ENCODE measurements at regions not wholly inside any gene's neighbourhood (a gene's known extent, or its start where the extent isn't known, plus 50 kb on each side); places are given as distances from the start of the nearest gene placed in this dataset.

- no peak for FAIRE-seq
- dilution Hi-C loops (cut with MboI; ENCODE audit: extremely low pct_ligation_motif_present, low sequenced_read_pairs), result no loop called here
Observed at GRCh38 chr6:37570482-37571133, 70.9 kb upstream of the CCDC167 start.

DNA sequence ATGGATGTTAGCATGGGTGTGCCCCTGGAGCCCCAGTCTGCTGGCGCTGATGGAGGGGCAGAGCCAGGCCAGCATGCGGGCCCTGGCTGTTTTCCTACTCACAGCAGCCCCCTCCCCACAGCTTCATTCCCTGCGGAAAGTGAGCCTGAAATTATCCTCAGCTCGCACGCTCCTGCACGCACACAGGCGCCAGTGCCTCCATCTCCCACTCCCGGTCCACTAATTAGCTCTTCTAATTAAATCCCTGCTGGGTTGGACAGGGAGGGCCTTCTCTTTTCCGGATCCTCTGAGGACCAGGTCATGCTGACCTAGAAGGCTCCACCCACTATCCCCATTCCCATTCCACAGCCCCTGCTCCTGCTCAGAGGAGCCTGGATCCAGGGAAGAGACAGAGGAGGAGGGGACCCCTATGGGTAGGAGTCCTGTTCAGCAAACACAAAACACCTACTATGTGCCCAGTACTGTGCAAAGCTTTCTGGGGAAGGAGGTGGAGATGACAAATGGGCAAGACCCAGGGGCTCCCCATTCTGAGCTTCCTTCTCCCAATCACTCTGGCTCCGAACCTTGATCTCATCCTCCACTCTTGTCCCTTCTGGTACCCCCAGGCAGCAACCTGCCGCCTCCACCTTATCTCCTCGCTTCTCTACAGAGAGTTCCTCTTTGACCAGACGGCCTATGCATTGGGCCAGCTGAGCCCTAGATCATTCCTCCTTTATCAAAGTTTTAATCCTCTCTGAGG lies 70.2 kb upstream of the CCDC167 start:
- Histone ChIP-seq H3K27me3 (ENCODE audit: control insufficient read depth, extremely low read depth, insufficient read depth, low read length) (peaks cover 20% of the 10 kb centered on the region), H2AFZ (ENCODE audit: control insufficient read depth, low read length) (no peak overlapping the region), H3K4me1 (ENCODE audit: control insufficient read depth, extremely low read depth, insufficient read depth, low read length) (no peaks in the 10 kb centered on the region), H3K79me2 (ENCODE audit: control insufficient read depth, insufficient read depth, low read length) (no peaks in the 10 kb centered on the region), H3K9me3 (ENCODE audit: control insufficient read depth, low read depth, low read length) (no peaks in the 10 kb centered on the region), H3K4me2 (ENCODE audit: control insufficient read depth, extremely low read depth, insufficient read depth, low read depth, low read length) (no peak overlapping the region), H3K27ac (ENCODE audit: control insufficient read depth, insufficient read depth, low read length) (no peak overlapping the region), H3K9me1 (ENCODE audit: control insufficient read depth, extremely low read depth, insufficient read depth, low read length) (no peaks in the 10 kb centered on the region), H3K36me3 (ENCODE audit: control insufficient read depth in 2 of 2, extremely low read depth in 1 of 2, insufficient read depth in 2 of 2, low read length in 2 of 2) (no peaks in the 10 kb centered on the region), H3K4me3 (ENCODE audit: control insufficient read depth in 2 of 3, extremely low read depth in 1 of 3, insufficient read depth in 2 of 3, low read depth in 1 of 3, low read length in 3 of 3) (no peak overlapping the region), H3K9ac (ENCODE audit: control insufficient read depth, extremely low read depth, insufficient read depth, low read length) (no peak overlapping the region), H4K20me1 (ENCODE audit: control insufficient read depth, extremely low read depth, insufficient read depth, low read length) (no peaks in the 10 kb centered on the region)
- TF ChIP-seq EZH2 (IDR thresholded peaks at IDR 0.05; ENCODE audit: low read length), result no peak
- DNase-seq (ENCODE audit: low read depth, low spot score) (no peak), FAIRE-seq (no peak)
- dilution Hi-C loops (cut with MboI; ENCODE audit: extremely low pct_ligation_motif_present, low sequenced_read_pairs), result no loop called here

More at GRCh38 chr6:37570482-37571133, 70.9 kb upstream of the CCDC167 start:
- Histone ChIP-seq H3K4me2 (ENCODE audit: control insufficient read depth, extremely low read depth, insufficient read depth, low read depth, low read length) (no peak overlapping the region), H3K27me3 (ENCODE audit: control insufficient read depth, extremely low read depth, insufficient read depth, low read length) (peaks cover 16% of the 10 kb centered on the region), H3K79me2 (ENCODE audit: control insufficient read depth, insufficient read depth, low read length) (no peaks in the 10 kb centered on the region), H3K9me3 (ENCODE audit: control insufficient read depth, low read depth, low read length) (no peaks in the 10 kb centered on the region), H2AFZ (ENCODE audit: control insufficient read depth, low read length) (no peak overlapping the region), H3K27ac (ENCODE audit: control insufficient read depth, insufficient read depth, low read length) (no peak overlapping the region), H3K9me1 (ENCODE audit: control insufficient read depth, extremely low read depth, insufficient read depth, low read length) (no peaks in the 10 kb centered on the region), H3K36me3 (ENCODE audit: control insufficient read depth in 2 of 2, extremely low read depth in 1 of 2, insufficient read depth in 2 of 2, low read length in 2 of 2) (no peaks in the 10 kb centered on the region), H3K4me1 (ENCODE audit: control insufficient read depth, extremely low read depth, insufficient read depth, low read length) (no peaks in the 10 kb centered on the region), H4K20me1 (ENCODE audit: control insufficient read depth, extremely low read depth, insufficient read depth, low read length) (no peaks in the 10 kb centered on the region), H3K9ac (ENCODE audit: control insufficient read depth, extremely low read depth, insufficient read depth, low read length) (no peak overlapping the region), H3K4me3 (ENCODE audit: control insufficient read depth in 2 of 3, extremely low read depth in 1 of 3, insufficient read depth in 2 of 3, low read depth in 1 of 3, low read length in 3 of 3) (no peak overlapping the region)
- no peak for DNase-seq (ENCODE audit: low read depth, low spot score)
- TF ChIP-seq CTCF (optimal IDR thresholded peaks at IDR 0.05 in 1 of 3, IDR thresholded peaks at IDR 0.05 in 1 of 3, conservative IDR thresholded peaks at IDR 0.05 in 1 of 3; ENCODE audit: extremely low read depth in 1 of 3, insufficient read depth in 2 of 3, low read length in 3 of 3) (no peak), EZH2 (IDR thresholded peaks at IDR 0.05; ENCODE audit: low read length) (no peak)
